ENCODE measurements at regions not wholly inside any gene's neighbourhood (a gene's known extent, or its start where the extent isn't known, plus 50 kb on each side); places are given as distances from the start of the nearest gene placed in this dataset.

DNA sequence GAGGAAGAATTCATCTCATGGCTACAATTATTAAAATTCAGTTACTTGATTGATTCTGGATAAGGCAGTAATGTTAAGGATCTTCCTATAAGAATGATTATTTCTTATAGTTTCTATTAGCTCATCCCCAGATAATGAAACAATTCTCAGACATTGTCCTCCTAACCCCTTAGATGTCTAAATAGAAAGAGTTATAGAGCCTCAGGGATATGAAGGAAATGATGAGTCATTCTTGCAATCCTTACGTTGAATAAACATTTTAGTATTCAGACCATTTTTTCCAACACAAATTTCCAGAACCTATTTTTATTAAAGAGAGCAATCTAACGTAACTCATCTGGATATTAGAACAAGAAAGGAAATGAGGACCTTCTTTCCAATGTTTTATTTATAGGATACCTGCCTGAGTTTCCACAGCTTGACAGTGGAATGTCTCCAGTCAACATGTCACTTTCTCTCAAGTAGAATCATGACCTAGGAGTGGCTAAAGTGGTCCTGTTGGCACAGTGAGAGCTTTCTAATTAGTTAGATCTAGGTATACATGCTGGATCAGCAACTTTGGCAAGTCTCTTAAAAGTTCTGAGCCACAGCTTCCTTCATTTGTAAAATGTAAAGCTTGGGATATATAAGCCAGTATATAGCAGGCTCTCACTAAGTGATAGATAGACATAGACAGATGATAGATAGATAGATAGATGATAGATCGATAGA, 88.0 kb upstream of the RAB27B start:
- POLR2A ChIA-PET, result no interaction called here
- intact Hi-C loops (cut with micrococcal nuclease), result no loop called here
- DNase-seq (no peak), ATAC-seq (no peak)
- CTCF ChIA-PET, result no interaction called here
- TF ChIP-seq, protein P1, sequence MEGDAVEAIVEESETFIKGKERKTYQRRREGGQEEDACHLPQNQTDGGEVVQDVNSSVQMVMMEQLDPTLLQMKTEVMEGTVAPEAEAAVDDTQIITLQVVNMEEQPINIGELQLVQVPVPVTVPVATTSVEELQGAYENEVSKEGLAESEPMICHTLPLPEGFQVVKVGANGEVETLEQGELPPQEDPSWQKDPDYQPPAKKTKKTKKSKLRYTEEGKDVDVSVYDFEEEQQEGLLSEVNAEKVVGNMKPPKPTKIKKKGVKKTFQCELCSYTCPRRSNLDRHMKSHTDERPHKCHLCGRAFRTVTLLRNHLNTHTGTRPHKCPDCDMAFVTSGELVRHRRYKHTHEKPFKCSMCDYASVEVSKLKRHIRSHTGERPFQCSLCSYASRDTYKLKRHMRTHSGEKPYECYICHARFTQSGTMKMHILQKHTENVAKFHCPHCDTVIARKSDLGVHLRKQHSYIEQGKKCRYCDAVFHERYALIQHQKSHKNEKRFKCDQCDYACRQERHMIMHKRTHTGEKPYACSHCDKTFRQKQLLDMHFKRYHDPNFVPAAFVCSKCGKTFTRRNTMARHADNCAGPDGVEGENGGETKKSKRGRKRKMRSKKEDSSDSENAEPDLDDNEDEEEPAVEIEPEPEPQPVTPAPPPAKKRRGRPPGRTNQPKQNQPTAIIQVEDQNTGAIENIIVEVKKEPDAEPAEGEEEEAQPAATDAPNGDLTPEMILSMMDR (IDR thresholded peaks at IDR 0.05), result no peak
- Mint-ChIP-seq H3K4me3 (no peak overlapping the region), H3K27ac (no peak overlapping the region), H3K36me3 (ENCODE audit: low read depth) (no peaks in the 10 kb centered on the region), H3K9me3 (no peaks in the 10 kb centered on the region), H3K27me3 (peaks cover 4% of the 10 kb centered on the region), H3K4me1 (ENCODE audit: low read depth) (peaks cover 3% of the 10 kb centered on the region)

DNA sequence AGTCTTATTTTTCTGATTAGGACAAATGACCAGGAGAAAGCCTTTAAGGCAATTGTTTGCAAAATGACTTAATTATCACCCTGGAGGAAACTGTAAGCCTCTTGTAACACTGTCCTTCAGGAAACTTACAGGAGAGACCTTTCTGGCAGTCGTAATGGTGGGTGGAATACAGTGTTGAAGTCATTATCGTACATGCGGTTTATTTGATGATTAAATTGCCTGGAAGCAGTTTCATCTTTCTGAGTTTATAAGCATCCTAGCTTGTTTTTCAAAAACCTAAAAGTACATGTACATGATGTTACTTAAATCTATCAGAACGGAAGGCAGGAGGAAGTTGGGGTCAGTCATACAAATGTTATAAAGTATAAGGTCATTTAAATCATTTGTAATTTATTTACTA, 86.2 kb upstream of the RAB27B start:
- CTCF ChIA-PET, result no interaction called here

DNA sequence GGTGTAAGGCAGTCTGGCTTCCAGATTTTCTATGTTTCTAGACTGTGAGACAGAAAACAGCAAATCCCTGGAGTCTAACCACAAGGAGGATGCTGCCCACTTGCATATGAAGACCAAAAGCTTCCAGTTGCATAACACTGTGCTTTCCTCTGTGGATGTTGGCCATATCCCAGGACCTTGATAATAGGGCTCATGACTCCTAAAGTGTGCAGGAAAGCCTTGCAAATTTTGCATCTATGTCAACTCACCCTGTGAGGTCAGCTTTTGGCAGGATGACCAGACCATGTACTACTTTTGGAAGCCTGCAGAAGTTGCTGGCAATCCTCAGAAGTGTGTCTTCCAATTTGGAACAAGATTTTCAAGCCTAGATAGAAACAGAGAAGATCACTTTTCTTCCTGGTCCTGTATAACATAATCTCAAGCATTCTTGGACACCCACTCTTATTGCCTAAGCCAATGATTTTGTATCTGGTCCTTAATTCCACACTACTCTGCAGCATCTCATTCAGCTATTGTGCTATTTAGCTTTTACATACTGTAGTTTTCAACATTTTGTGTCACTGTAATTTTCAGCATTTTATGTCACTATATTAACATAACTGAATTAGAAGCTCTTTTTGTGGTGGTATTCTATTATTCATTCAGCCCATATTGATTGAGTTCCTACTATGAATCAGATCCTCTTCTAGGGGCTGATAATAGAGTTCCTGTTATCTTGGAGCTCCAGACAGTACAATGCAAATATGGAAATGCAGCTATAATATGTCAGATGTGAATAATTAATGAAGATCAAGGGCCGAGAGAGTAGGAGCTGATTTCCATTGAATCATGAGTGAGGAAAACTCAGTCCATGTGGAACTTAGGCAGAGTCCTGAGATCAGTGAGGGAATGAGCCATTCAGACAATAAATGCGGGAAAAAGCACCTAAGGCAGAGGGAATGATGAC, 85.3 kb upstream of the RAB27B start:
- DNase-seq, result no peak
- CTCF ChIA-PET, result no interaction called here
- H3K9me3 Mint-ChIP-seq, result no peaks in the 10 kb centered on the region
- H3K36me3 Mint-ChIP-seq (ENCODE audit: low read depth), result no peaks in the 10 kb centered on the region
- ATAC-seq, result no peak
- peaks cover 2% of the 10 kb centered on the region for H3K27me3 Mint-ChIP-seq
- H3K4me3 Mint-ChIP-seq, result no peak overlapping the region
- TF ChIP-seq, protein P1 (IDR thresholded peaks at IDR 0.05), result no peak
- H3K27ac Mint-ChIP-seq, result no peak overlapping the region
- POLR2A ChIA-PET, result no interaction called here
- intact Hi-C loops (cut with micrococcal nuclease), result no loop called here
- H3K4me1 Mint-ChIP-seq (ENCODE audit: low read depth), result peaks cover 1% of the 10 kb centered on the region

More for the DNA sequence above, 86.2 kb upstream of the RAB27B start:
- ATAC-seq (no peak), DNase-seq (no peak)
- Mint-ChIP-seq H3K27ac (no peak overlapping the region), H3K4me1 (ENCODE audit: low read depth) (peaks cover 3% of the 10 kb centered on the region), H3K4me3 (no peak overlapping the region), H3K27me3 (peaks cover 2% of the 10 kb centered on the region), H3K36me3 (ENCODE audit: low read depth) (no peaks in the 10 kb centered on the region), H3K9me3 (no peaks in the 10 kb centered on the region)
- intact Hi-C loops (cut with micrococcal nuclease), result no loop called here
- TF ChIP-seq, protein P1 (IDR thresholded peaks at IDR 0.05), result no peak
- POLR2A ChIA-PET, result no interaction called here

DNA sequence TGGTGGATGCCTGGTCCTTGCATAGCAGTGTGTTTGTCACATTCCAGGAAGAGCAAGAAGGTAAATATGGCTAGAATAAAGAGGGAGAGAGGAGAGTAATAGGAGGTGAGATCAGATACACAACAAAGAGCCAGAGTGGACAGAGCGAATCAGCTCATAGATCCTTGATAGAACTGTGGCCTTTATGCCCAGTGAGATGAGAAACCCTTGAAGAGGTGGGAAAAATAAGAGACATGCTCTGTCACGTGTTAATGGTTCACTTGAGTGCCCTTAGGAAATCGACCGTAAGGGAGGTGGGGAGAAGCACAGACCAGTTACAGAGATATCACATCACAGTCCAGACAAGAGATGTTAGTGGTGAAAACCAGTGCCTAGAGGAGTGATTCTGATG, 84.7 kb upstream of the RAB27B start:
- intact Hi-C loops (cut with micrococcal nuclease), result no loop called here
- H3K27ac Mint-ChIP-seq, result no peak overlapping the region
- no peaks in the 10 kb centered on the region for H3K9me3 Mint-ChIP-seq
- H3K27me3 Mint-ChIP-seq, result no peaks in the 10 kb centered on the region
- POLR2A ChIA-PET, result no interaction called here
- H3K4me1 Mint-ChIP-seq (ENCODE audit: low read depth), result no peaks in the 10 kb centered on the region
- CTCF ChIA-PET, result no interaction called here
- DNase-seq, result no peak
- TF ChIP-seq, protein P1 (IDR thresholded peaks at IDR 0.05), result no peak
- ATAC-seq, result no peak
- no peaks in the 10 kb centered on the region for H3K36me3 Mint-ChIP-seq (ENCODE audit: low read depth)
- H3K4me3 Mint-ChIP-seq, result no peak overlapping the region

DNA sequence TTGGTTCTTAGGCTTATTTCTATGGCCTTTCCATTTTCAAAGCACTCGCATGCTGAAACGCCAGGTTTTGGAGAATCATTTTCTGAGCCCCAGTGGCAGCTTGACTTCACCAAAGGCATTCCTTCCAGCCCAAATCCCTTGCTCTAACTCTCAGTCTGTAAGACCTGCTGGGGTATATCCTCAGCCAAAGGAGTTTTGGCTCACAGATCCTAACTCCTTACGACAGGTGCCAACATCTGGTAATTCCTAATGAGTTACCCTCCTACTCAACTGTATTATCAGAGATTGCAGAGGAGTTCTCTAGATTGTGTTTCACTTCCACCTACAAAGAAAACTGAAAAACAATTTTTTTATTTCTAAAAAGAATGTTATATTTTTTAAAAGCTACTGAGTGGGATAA, 79.0 kb upstream of the RAB27B start:
- no peak for ATAC-seq

More for the DNA sequence above, 79.0 kb upstream of the RAB27B start:
- CTCF ChIA-PET, result no interaction called here
- TF ChIP-seq, protein P1 (IDR thresholded peaks at IDR 0.05), result no peak
- no peaks in the 10 kb centered on the region for H3K36me3 Mint-ChIP-seq (ENCODE audit: low read depth)
- no peak for DNase-seq
- H3K4me3 Mint-ChIP-seq, result no peak overlapping the region
- H3K27me3 Mint-ChIP-seq, result peaks cover 5% of the 10 kb centered on the region
- H3K4me1 Mint-ChIP-seq (ENCODE audit: low read depth), result no peaks in the 10 kb centered on the region
- H3K9me3 Mint-ChIP-seq, result no peaks in the 10 kb centered on the region
- no peak overlapping the region for H3K27ac Mint-ChIP-seq
- intact Hi-C loops (cut with micrococcal nuclease), result no loop called here
- POLR2A ChIA-PET, result no interaction called here

Data from activated CD8-positive, alpha-beta T cell treated with anti-CD3 and anti-CD28 coated beads for 36 hours (primary cell).